CD14-positive monocyte (primary cell): ENCODE measurements at regions not wholly inside any gene's neighbourhood (a gene's known extent, or its start where the extent isn't known, plus 50 kb on each side); places are given as distances from the start of the nearest gene placed in this dataset.

ENCODE experiments used
- DNase-seq, 3 donors: peaks; one replicate each; pipeline ENCODE4 v3.0.0-alpha.2; 2011 to 2022
- H2AFZ ChIP-seq: 2 replicates; pipeline ENCODE4 v1.6.0; 2012; ENCODE audit warnings: mild to moderate bottlenecking, low read depth, low read length, inconsistent platforms; ENCODE audit not compliant: insufficient read depth, poor library complexity, severe bottlenecking
- H3K27ac ChIP-seq, 2 donors: 1 replicate in 1 of 2; 2 replicates in 1 of 2; pipeline ENCODE4 v1.5.1; 2012 to 2013; ENCODE audit warnings: low read length in 2 of 2, control low read depth in 1 of 2, inconsistent platforms in 1 of 2, low read depth in 1 of 2, mild to moderate bottlenecking in 1 of 2
- H3K27me3 ChIP-seq, 2 donors: one replicate each; pipeline versions ENCODE4 v1.6.0 to v1.6.1; 2011 to 2013; ENCODE audit warnings: low read length in 2 of 2; ENCODE audit not compliant: control insufficient read depth in 2 of 2, insufficient read depth in 2 of 2
- H3K36me3 ChIP-seq, 2 donors: replicated peaks in 1 of 2; 1 replicate in 1 of 2; 2 replicates in 1 of 2; pipeline versions ENCODE4 v1.5.1 to v1.6.1; 2012 to 2013; ENCODE audit warnings: low read length in 2 of 2, control low read depth in 1 of 2, inconsistent platforms in 1 of 2, mild to moderate bottlenecking in 1 of 2; ENCODE audit not compliant: insufficient read depth in 2 of 2, control insufficient read depth in 1 of 2
- H3K4me1 ChIP-seq, 2 donors: 1 replicate in 1 of 2; 2 replicates in 1 of 2; pipeline versions ENCODE4 v1.5.1 to v1.6.1; 2012 to 2013; ENCODE audit warnings: low read length in 2 of 2, control low read depth in 1 of 2, inconsistent platforms in 1 of 2, mild to moderate bottlenecking in 1 of 2, moderate library complexity in 1 of 2; ENCODE audit not compliant: insufficient read depth in 2 of 2, control insufficient read depth in 1 of 2
- H3K4me2 ChIP-seq: replicated peaks from 2 replicates; pipeline ENCODE3; 2012; ENCODE audit warnings: low read length, moderate library complexity, mild to moderate bottlenecking; ENCODE audit not compliant: poor library complexity, severe bottlenecking; ENCODE audit errors: extremely low read depth
- H3K4me3 ChIP-seq, 3 experiments: fragments of 200-600 bp in 1 of 3; sonication (generic) in 1 of 3; replicated peaks in 1 of 3; 1 replicate in 2 of 3; 2 replicates in 1 of 3; pipeline ENCODE4 v1.5.1; 2011 to 2013; ENCODE audit warnings: low read length in 3 of 3, mild to moderate bottlenecking in 3 of 3, control low read depth in 2 of 3, low read depth in 2 of 3, inconsistent platforms in 1 of 3, moderate library complexity in 1 of 3
- H3K79me2 ChIP-seq: 2 replicates; pipeline ENCODE4 v1.6.0; 2012; ENCODE audit warnings: mild to moderate bottlenecking, control low read depth, inconsistent platforms, low read length, moderate library complexity; ENCODE audit not compliant: insufficient read depth
- H3K9ac ChIP-seq: 2 replicates; pipeline ENCODE4 v1.6.0; 2017; ENCODE audit warnings: low read length, mild to moderate bottlenecking; ENCODE audit not compliant: insufficient read depth, poor library complexity, severe bottlenecking
- H3K9me3 ChIP-seq, 2 donors: replicated peaks in 1 of 2; 1 replicate in 1 of 2; 2 replicates in 1 of 2; pipeline versions ENCODE4 v1.5.1 to v1.6.1; 2012 to 2013; ENCODE audit warnings: low read length in 2 of 2, control low read depth in 1 of 2; ENCODE audit not compliant: control insufficient read depth in 1 of 2, insufficient read depth in 1 of 2
- H4K20me1 ChIP-seq: 2 replicates; pipeline ENCODE4 v1.6.0; 2012; ENCODE audit warnings: mild to moderate bottlenecking, low read length, control low read depth, moderate library complexity; ENCODE audit not compliant: insufficient read depth
- H3K27ac Mint-ChIP-seq, 7 donors: one replicate each; pipeline ENCODE4 v1.8.0; 2020; ENCODE audit warnings: mild to moderate bottlenecking in 7 of 7, mixed read lengths in 7 of 7, moderate library complexity in 6 of 7, inconsistent platforms in 2 of 7
- H3K27me3 Mint-ChIP-seq, 3 donors: one replicate each; pipeline ENCODE4 v1.8.0; 2021 to 2022; ENCODE audit warnings: low read depth in 3 of 3, mild to moderate bottlenecking in 3 of 3, mixed read lengths in 3 of 3, moderate library complexity in 3 of 3, inconsistent platforms in 1 of 3
- H3K36me3 Mint-ChIP-seq, 2 donors: one replicate each; pipeline ENCODE4 v1.8.0; 2020; ENCODE audit warnings: mixed read lengths in 2 of 2, inconsistent platforms in 1 of 2, mild to moderate bottlenecking in 1 of 2
- H3K4me1 Mint-ChIP-seq: one replicate; pipeline ENCODE4 v1.8.0; 2020; ENCODE audit warnings: mild to moderate bottlenecking, mixed read lengths
- H3K4me3 Mint-ChIP-seq, 2 donors: one replicate each; pipeline ENCODE4 v1.8.0; 2020; ENCODE audit warnings: mild to moderate bottlenecking in 2 of 2, mixed read lengths in 2 of 2, moderate library complexity in 1 of 2
- H3K9me3 Mint-ChIP-seq, 7 donors: one replicate each; pipeline ENCODE4 v1.8.0; 2020 to 2022; ENCODE audit warnings: mixed read lengths in 7 of 7, mild to moderate bottlenecking in 6 of 7, moderate library complexity in 6 of 7, inconsistent platforms in 2 of 7
- CTCF ChIP-seq: fragments of 200-600 bp; IDR thresholded peaks from one replicate; pipeline ENCODE4 v1.8.0; 2022; ENCODE audit warnings: antibody characterized with exemption, mild to moderate bottlenecking
- WGBS: methylation state at CpG from one replicate; pipeline ENCODE4 v1.1.5; 2013; ENCODE audit warnings: missing lambda C conversion rate; ENCODE audit not compliant: insufficient coverage; 5-methylcytosine and 5-hydroxymethylcytosine counted together
- intact Hi-C, 2 donors: fragments of 100-400 bp; cut with micrococcal nuclease; formaldehyde crosslinking; loops; one replicate each; pipeline versions ENCODE4 v1.15.0 to v1.15.1; 2023

DNA sequence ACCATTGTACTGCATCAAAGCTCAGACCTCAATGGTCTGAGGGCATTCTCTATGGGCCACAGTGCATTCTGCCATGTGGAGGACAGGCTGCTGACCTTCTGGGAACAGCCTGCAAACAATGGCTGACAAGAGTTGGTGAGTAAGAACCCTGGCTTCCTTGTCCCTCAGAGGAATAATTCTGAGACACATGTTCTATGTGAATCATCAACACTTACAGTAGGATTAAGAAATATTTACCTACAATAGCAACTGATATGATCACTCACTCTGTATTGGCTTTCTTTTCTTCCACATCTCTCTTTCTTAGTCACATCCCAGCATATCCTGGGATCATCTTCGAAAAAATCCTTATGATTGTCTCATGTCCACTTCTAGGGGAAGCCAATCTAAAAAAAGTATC is 306.5 kb upstream of the ITGA1 start:
- WGBS = no CpG with 5 or more reads among the region's 1 CpG
- peaks cover 0 to 6% of the 10 kb centered on the region in 2 donors for H3K9me3 ChIP-seq
- H3K4me1 Mint-ChIP-seq = no peaks in the 10 kb centered on the region
- H2AFZ ChIP-seq = no peak overlapping the region
- no peak overlapping the region for H3K27ac ChIP-seq
- peaks cover 0 to 9% (median 2%) of the 10 kb centered on the region in 7 donors for H3K9me3 Mint-ChIP-seq
- DNase-seq = no peak
- H3K4me1 ChIP-seq = no peaks in the 10 kb centered on the region
- TF ChIP-seq CTCF = no peak
- H3K36me3 ChIP-seq = no peaks in the 10 kb centered on the region
- no peak overlapping the region for H3K27ac Mint-ChIP-seq
- H3K4me3 ChIP-seq = no peak overlapping the region
- no peaks in the 10 kb centered on the region for H3K27me3 ChIP-seq
- no peak overlapping the region for H3K9ac ChIP-seq
- H3K27me3 Mint-ChIP-seq = no peaks in the 10 kb centered on the region
- no peaks in the 10 kb centered on the region for H4K20me1 ChIP-seq
- no peaks in the 10 kb centered on the region for H3K36me3 Mint-ChIP-seq
- no peak overlapping the region for H3K4me2 ChIP-seq
- H3K4me3 Mint-ChIP-seq = no peak overlapping the region
- H3K79me2 ChIP-seq = no peaks in the 10 kb centered on the region
- intact Hi-C loops = no loop called here

DNA sequence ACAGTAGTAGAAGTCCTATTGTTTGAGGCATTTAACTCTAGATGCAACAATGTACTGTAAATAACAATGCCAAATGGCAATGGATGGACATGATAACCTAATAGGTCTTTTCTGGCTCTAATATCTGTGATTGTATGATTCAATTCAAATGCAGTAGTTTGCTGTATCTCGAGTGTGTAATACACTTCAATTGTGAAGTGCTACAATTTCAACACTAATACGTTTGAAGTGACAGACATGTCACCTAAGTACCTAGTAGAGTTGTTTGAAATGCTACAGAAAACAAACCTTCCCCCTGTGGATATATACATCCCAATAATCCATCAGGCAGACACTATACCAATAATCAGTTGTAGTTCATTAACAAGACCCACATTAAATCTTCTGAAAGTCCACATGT is 305.9 kb upstream of the ITGA1 start:
- H3K36me3 Mint-ChIP-seq = no peaks in the 10 kb centered on the region
- intact Hi-C loops = no loop called here
- H3K4me3 Mint-ChIP-seq = no peak overlapping the region
- Histone ChIP-seq H3K9me3 (peaks cover 0 to 6% of the 10 kb centered on the region in 2 donors), H3K27ac (no peak overlapping the region), H3K4me2 (no peak overlapping the region), H3K36me3 (no peaks in the 10 kb centered on the region), H3K4me1 (no peaks in the 10 kb centered on the region), H3K4me3 (no peak overlapping the region), H2AFZ (no peak overlapping the region), H3K9ac (no peak overlapping the region), H3K79me2 (no peaks in the 10 kb centered on the region), H4K20me1 (no peaks in the 10 kb centered on the region), H3K27me3 (no peaks in the 10 kb centered on the region)
- DNase-seq = no peak
- H3K27ac Mint-ChIP-seq = no peak overlapping the region
- WGBS = no CpG with 5 or more reads among the region's 2 CpGs
- peaks cover 0 to 10% (median 2%) of the 10 kb centered on the region in 7 donors for H3K9me3 Mint-ChIP-seq
- H3K27me3 Mint-ChIP-seq = no peaks in the 10 kb centered on the region
- no peak for TF ChIP-seq CTCF
- H3K4me1 Mint-ChIP-seq = no peaks in the 10 kb centered on the region
